Smooth muscle cell (in vitro differentiated cells): ENCODE measurements at regions not wholly inside any gene's neighbourhood (a gene's known extent, or its start where the extent isn't known, plus 50 kb on each side); places are given as distances from the start of the nearest gene placed in this dataset.

Experiments
- DNase-seq: peaks from one replicate; lab custom pipeline; 2025; ENCODE audit not compliant: unreplicated experiment; lab: John Stamatoyannopoulos, UW
- H2AFZ ChIP-seq: fragments of 200-600 bp; sonication (generic); 2 replicates; pipeline ENCODE4 v1.6.0; 2016; ENCODE audit warnings: antibody characterized with exemption, low read depth, mild to moderate bottlenecking
- H3F3A ChIP-seq: fragments of 200-600 bp; sonication (generic); 2 replicates; pipeline ENCODE4 v1.6.0; 2017; ENCODE audit warnings: antibody characterized with exemption, low read depth
- H3K27ac ChIP-seq: fragments of 200-600 bp; sonication (generic); 2 replicates; pipeline ENCODE4 v1.5.1; 2016; ENCODE audit warnings: low read depth, mild to moderate bottlenecking
- H3K27me3 ChIP-seq: fragments of 200-600 bp; sonication (generic); 2 replicates; pipeline ENCODE4 v1.6.1; 2016; ENCODE audit warnings: low read depth, mild to moderate bottlenecking
- H3K36me3 ChIP-seq: fragments of 200-600 bp; sonication (generic); 2 replicates; pipeline ENCODE4 v1.5.1; 2016; ENCODE audit warnings: low read depth
- H3K4me1 ChIP-seq: fragments of 200-600 bp; sonication (generic); 2 replicates; pipeline ENCODE4 v1.5.1; 2016; ENCODE audit warnings: low read depth
- H3K4me2 ChIP-seq: fragments of 200-600 bp; sonication (generic); 2 replicates; pipeline ENCODE4 v1.6.0; 2016; ENCODE audit warnings: mild to moderate bottlenecking
- H3K4me3 ChIP-seq: fragments of 200-600 bp; sonication (generic); 2 replicates; pipeline ENCODE4 v1.5.1; 2016; ENCODE audit warnings: mild to moderate bottlenecking
- H3K79me2 ChIP-seq: fragments of 200-600 bp; sonication (generic); 2 replicates; pipeline ENCODE4 v1.6.0; 2016; ENCODE audit warnings: low read depth, mild to moderate bottlenecking
- H3K9ac ChIP-seq: fragments of 200-600 bp; sonication (generic); 2 replicates; pipeline ENCODE4 v1.6.0; 2016; ENCODE audit warnings: low read depth
- H3K9me3 ChIP-seq: fragments of 200-600 bp; sonication (generic); replicated peaks from 2 replicates; pipeline ENCODE4 v1.5.1; 2016; ENCODE audit warnings: low read depth
- H4K20me1 ChIP-seq: fragments of 200-600 bp; sonication (generic); 2 replicates; pipeline ENCODE4 v1.6.0; 2016; ENCODE audit warnings: low read depth
- WGBS: methylation state at CpG from one replicate; pipeline ENCODE4 v1.1.7; 2016; ENCODE audit warnings: low lambda C conversion rate; 5-methylcytosine and 5-hydroxymethylcytosine counted together
- TF ChIP-seq, protein P1 (sequence below): fragments of 200-600 bp; sonication (generic); IDR thresholded peaks from 2 replicates; pipeline ENCODE4 v1.5.1; 2017; ENCODE audit warnings: borderline replicate concordance, mild to moderate bottlenecking, antibody characterized with exemption; ENCODE audit not compliant: insufficient read depth, poor library complexity, severe bottlenecking

GRCh38 chr1:185666582-185666981 lies 67.6 kb upstream of the HMCN1 start:
- H3K36me3 ChIP-seq = no peaks in the 10 kb centered on the region
- H3F3A ChIP-seq = no peaks in the 10 kb centered on the region
- no peak overlapping the region for H3K4me3 ChIP-seq
- H3K9me3 ChIP-seq = no peaks in the 10 kb centered on the region
- no peaks in the 10 kb centered on the region for H4K20me1 ChIP-seq
- H3K79me2 ChIP-seq = no peaks in the 10 kb centered on the region
- H3K4me2 ChIP-seq = no peak overlapping the region
- TF ChIP-seq, protein P1, sequence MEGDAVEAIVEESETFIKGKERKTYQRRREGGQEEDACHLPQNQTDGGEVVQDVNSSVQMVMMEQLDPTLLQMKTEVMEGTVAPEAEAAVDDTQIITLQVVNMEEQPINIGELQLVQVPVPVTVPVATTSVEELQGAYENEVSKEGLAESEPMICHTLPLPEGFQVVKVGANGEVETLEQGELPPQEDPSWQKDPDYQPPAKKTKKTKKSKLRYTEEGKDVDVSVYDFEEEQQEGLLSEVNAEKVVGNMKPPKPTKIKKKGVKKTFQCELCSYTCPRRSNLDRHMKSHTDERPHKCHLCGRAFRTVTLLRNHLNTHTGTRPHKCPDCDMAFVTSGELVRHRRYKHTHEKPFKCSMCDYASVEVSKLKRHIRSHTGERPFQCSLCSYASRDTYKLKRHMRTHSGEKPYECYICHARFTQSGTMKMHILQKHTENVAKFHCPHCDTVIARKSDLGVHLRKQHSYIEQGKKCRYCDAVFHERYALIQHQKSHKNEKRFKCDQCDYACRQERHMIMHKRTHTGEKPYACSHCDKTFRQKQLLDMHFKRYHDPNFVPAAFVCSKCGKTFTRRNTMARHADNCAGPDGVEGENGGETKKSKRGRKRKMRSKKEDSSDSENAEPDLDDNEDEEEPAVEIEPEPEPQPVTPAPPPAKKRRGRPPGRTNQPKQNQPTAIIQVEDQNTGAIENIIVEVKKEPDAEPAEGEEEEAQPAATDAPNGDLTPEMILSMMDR = no peak
- no peaks in the 10 kb centered on the region for H3K27me3 ChIP-seq
- DNase-seq = no peak
- 91% methylated on average over 2 of the region's 2 CpGs for WGBS
- H3K27ac ChIP-seq = no peak overlapping the region
- H3K9ac ChIP-seq = no peak overlapping the region
- H3K4me1 ChIP-seq = no peaks in the 10 kb centered on the region
- H2AFZ ChIP-seq = no peak overlapping the region

- Histone ChIP-seq H3K27ac (no peak overlapping the region), H3K4me1 (no peaks in the 10 kb centered on the region), H3K4me2 (no peak overlapping the region), H3F3A (no peaks in the 10 kb centered on the region), H3K79me2 (no peaks in the 10 kb centered on the region), H3K9ac (no peak overlapping the region), H2AFZ (no peak overlapping the region), H3K36me3 (no peaks in the 10 kb centered on the region), H3K27me3 (no peaks in the 10 kb centered on the region), H3K4me3 (no peak overlapping the region), H3K9me3 (no peaks in the 10 kb centered on the region), H4K20me1 (no peaks in the 10 kb centered on the region)
- 58% methylated on average over 1 of the region's 1 CpG for WGBS
- DNase-seq = no peak
- TF ChIP-seq, protein P1 = no peak
Measured at GRCh38 chr1:185663771-185664296, 70.4 kb upstream of the HMCN1 start.

DNA sequence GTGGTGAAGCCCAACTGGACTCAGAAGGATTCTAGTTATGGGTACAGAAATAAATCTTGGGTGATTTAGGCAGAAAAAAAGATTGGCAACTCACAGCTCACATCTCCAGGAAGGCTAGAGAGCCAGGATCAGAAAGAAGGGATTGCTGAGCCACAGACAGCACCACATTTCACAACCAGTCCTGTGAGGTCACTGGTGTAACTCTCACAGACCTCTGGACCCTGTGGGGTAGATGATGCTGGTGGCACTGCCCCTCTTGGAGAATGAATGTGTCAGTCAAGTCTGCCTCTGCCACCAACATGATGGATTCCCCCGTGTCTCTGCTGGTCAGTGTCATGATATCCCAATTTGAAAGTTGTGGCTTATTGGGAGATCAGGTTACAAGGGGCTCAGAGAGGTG lies 70.9 kb upstream of the HMCN1 start:
- H3K9me3 ChIP-seq = no peaks in the 10 kb centered on the region
- H3K4me2 ChIP-seq = no peak overlapping the region
- H3K4me1 ChIP-seq = no peaks in the 10 kb centered on the region
- TF ChIP-seq, protein P1 = no peak
- no peaks in the 10 kb centered on the region for H4K20me1 ChIP-seq
- H3K9ac ChIP-seq = no peak overlapping the region
- no peaks in the 10 kb centered on the region for H3K36me3 ChIP-seq
- H2AFZ ChIP-seq = no peak overlapping the region
- no peak overlapping the region for H3K27ac ChIP-seq
- DNase-seq = no peak
- H3K27me3 ChIP-seq = no peaks in the 10 kb centered on the region
- WGBS = 50% methylated on average over 1 of the region's 1 CpG
- H3F3A ChIP-seq = no peaks in the 10 kb centered on the region
- no peaks in the 10 kb centered on the region for H3K79me2 ChIP-seq
- no peak overlapping the region for H3K4me3 ChIP-seq

- no peak overlapping the region for H3K9ac ChIP-seq
- H3K27ac ChIP-seq = no peak overlapping the region
- H3F3A ChIP-seq = no peaks in the 10 kb centered on the region
- 87% methylated on average over 2 of the region's 2 CpGs for WGBS
- H2AFZ ChIP-seq = no peak overlapping the region
- TF ChIP-seq, protein P1 = no peak
- H4K20me1 ChIP-seq = no peaks in the 10 kb centered on the region
- H3K36me3 ChIP-seq = no peaks in the 10 kb centered on the region
- DNase-seq = no peak
- H3K4me3 ChIP-seq = no peak overlapping the region
- H3K79me2 ChIP-seq = no peaks in the 10 kb centered on the region
- no peaks in the 10 kb centered on the region for H3K9me3 ChIP-seq
- no peaks in the 10 kb centered on the region for H3K27me3 ChIP-seq
- H3K4me1 ChIP-seq = no peaks in the 10 kb centered on the region
- H3K4me2 ChIP-seq = no peak overlapping the region
Measured at GRCh38 chr1:185661971-185662370, 72.2 kb upstream of the HMCN1 start.
